Stimulated activated CD8-positive, alpha-beta memory T cell treated with anti-CD3 and anti-CD28 coated beads, Interleukin-7, amount 100 ng/mL, for 24 hours (primary cell): ENCODE measurements at regions not wholly inside any gene's neighbourhood (a gene's known extent, or its start where the extent isn't known, plus 50 kb on each side); places are given as distances from the start of the nearest gene placed in this dataset.
"Not testable (repeated sequence)": the region's sequence is repeated elsewhere in the genome, so short reads cannot be mapped to it uniquely, and the experiment has no call there.

Experiments
- DNase-seq: peaks from one replicate; pipeline ENCODE4 v3.0.0-alpha.2; 2020; ENCODE audit warnings: low read depth

- no peak for DNase-seq
Observed at GRCh38 chr2:61675204-61675603, 137.0 kb upstream of the XPO1 start.

GRCh38 chr2:61671561-61672315, 133.6 kb upstream of the XPO1 start:
- no peak for DNase-seq

- no peak for DNase-seq
Observed at GRCh38 chr2:61670591-61671501, 132.7 kb upstream of the XPO1 start.

DNA sequence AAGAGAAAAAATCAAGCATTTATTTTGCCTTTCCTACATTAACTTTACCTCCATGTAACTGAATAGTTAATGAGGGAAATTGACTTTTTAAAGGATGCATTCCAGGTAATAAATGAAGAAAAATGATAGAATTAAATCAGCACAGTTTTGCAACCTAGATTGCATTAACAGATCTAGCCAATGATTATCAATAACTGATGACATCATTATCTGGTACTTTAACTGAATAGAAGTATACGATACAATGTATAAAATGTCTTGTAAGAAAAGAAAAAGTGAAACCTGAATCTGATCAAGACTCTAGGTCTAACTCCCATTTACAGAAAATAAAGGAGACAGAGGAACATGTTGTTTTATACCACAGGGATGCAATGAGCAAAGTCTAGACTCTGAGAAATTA, 126.0 kb upstream of the XPO1 start:
- DNase-seq, result no peak

DNA sequence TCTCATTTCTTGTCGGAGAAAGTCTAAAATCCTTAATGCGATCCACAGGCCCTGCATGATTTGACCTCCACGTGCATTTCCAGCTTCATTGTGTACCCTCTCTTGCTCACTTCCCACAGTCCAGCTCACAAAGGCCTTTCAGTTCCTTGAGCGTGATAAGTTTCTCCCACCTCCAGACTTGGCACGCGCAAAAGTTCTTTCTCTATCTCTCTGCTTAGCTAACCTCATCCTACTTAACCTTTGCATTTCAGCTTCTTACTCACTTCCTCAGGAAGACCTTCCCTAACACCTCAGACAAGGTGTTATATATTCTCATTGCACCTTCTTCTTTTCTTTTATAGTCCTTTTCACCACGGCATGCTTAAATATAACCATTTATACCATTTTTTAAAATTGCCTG, 124.8 kb upstream of the XPO1 start:
- DNase-seq, result no peak

- DNase-seq, result no peak
Observed at GRCh38 chr2:61660511-61661388, 122.6 kb upstream of the XPO1 start.

DNA sequence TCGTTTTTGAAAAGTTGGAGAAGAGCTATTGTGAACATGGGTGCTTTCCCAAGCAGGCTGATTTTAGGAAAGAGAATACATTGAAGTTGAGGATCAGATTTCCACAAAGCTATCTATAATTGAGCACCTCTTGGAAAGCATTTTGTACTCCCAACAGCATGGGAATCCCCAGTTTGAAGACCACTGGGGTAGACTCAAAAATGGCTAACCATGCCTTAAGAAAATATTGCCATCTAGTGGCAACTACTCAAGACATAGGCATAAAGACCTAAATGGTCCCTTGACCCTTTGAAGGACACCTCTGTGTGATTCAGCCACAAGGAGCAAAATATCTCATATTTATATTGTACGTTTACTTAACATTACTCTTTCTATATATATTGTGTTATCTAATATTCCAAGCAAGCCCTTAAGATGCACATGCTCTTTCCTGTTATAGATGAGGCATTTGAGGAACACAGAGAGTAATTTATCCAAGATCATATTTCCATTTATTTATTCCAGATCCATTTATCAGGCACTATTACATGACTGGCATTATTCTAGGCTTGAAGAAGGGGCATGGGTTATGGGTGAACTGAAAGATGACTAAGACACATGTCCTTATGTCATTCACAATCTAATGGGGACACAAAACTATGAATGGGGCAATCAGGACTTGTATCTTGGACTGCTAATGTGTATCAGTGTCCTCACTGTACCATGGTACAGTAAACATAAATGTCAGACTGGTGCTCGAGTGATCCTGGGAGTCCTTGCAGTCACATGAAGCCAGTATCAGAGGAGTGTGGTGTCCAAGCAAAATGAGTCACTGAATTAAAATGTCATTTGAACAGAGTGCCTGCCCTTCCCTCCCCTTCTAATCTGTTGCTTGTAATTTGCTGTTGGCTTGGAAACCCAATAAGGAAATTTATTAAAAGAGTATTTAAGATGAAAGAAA, 121.0 kb upstream of the XPO1 start:
- no peak for DNase-seq

- DNase-seq, result not testable (repeated sequence)
Observed at GRCh38 chr2:61649946-61650345, 111.8 kb upstream of the XPO1 start.

GRCh38 chr2:61649021-61649420, 110.9 kb upstream of the XPO1 start:
- DNase-seq, result no peak

- no peak for DNase-seq
Observed at GRCh38 chr2:61647044-61647443, 108.9 kb upstream of the XPO1 start.

- DNase-seq, result no peak
Observed at GRCh38 chr2:61645911-61646310, 107.8 kb upstream of the XPO1 start.

- DNase-seq, result not testable (repeated sequence)
Observed at GRCh38 chr2:61643153-61643552, 105.0 kb upstream of the XPO1 start.

- no peak for DNase-seq
Observed at GRCh38 chr2:61640406-61640805, 102.2 kb upstream of the XPO1 start.

GRCh38 chr2:61639721-61640120, 101.6 kb upstream of the XPO1 start:
- DNase-seq, result no peak

- no peak for DNase-seq
Observed at GRCh38 chr2:61636686-61637085, 98.5 kb upstream of the XPO1 start.

DNA sequence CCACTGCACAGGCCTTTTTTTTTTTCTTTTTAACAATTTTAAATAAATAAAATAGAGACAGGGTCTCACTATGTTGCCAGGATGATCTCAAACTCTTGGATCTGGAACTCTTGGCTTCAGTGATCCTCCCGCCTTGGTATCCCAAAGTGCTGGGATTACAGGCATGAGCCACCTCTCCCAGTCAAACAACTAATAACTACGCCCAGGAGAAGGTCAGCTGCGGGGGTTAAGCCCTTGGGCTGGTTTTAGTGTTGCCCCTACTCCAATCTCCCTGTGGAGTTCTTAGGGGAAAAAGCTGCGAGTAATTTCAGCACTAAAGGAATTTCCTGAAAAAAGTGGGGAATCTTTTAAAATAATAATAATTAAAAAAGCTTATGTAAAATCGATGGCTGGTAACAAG, 96.4 kb upstream of the XPO1 start:
- no peak for DNase-seq

- DNase-seq, result no peak
Observed at GRCh38 chr2:61633250-61633649, 95.1 kb upstream of the XPO1 start.

DNA sequence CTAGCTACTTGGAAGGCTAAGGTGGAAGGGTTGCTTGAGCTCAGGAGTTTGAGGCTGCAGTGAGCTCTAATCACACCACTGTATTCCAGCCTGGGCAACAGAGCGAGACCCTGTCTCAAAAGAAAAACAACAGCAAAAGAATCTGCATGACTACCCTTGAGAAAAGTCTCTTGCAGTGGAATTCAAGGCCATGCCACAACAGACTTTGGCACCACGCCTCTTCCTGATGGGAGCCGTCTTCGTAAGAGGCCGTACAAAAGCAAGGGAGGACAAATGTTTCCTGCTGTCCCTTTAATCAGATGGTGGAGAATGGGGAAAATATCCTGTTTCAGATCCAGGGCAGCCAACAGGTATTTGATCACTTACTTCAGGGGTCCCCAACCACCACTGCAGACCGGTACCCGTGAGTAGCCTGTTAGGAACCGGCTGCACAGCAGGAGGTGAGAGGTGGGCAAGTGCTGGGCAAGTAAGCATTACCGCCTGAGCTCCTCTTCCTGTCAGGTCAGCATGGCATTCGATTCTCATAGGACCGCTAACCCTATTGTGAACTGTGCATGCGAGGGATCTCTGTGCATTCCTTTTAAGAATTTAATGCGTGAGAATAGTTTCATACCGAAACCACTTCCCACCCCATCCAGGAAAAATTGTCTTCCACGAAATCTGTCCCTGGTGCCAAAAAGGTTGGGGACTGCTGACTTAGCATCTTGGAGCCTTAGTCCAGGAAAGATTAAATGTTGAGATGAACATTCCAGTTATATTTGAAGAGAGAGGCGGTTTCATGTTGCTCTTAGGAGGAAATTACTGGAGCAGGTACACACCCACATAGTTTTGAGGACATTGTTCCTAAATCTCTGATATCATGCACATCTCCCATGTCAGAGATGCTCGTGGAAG, 94.4 kb upstream of the XPO1 start:
- no peak for DNase-seq

DNA sequence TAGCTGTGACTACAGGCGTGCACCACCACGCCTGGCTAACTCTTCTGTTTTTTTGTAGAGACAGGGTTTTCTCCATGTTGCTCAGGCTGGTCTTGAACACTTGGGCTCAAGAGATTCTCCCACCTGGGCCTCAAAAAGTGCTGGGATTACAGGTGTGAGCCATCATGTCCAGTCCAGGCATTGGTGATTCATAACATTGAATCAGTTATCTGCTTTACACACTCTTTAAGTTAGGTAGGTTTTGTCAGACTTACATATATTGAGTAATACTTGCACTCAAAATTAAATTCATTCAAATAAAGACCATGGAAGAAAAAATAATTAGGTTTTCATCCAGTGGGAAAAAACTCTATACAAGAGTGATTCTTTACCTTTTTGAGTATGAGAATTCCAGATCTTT, 93.2 kb upstream of the XPO1 start:
- no peak for DNase-seq

DNA sequence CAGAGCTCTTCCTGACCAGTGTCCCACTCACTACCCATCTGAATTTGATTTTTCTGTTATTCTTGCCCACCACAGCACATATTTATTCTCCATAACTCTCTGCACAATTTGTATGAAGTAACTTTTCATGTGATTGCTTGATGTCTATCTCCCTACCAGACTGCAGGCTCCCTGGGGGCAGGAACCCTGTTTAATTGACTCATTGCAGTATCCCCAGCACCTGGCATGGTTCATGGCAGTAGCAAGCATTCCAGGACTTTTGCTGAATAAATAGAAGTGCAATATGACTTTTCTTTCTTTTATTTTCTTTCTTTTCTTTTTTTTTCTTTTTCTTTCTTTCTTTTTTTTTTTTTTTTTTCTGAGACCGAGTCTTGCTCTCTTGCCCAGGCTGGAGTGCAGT, 88.7 kb upstream of the XPO1 start:
- DNase-seq, result no peak
